GM21717 (cell line): ENCODE measurements at regions not wholly inside any gene's neighbourhood (a gene's known extent, or its start where the extent isn't known, plus 50 kb on each side); places are given as distances from the start of the nearest gene placed in this dataset.
"Not testable (repeated sequence)": the region's sequence is repeated elsewhere in the genome, so short reads cannot be mapped to it uniquely, and the experiment has no call there.

Experiments
- ATAC-seq: cut with Tn5 transposase; IDR thresholded peaks from one replicate; pipeline ENCODE4 v1.9.1; 2021; ENCODE audit warnings: mild to moderate bottlenecking, moderate library complexity; ENCODE audit not compliant: unreplicated experiment

DNA sequence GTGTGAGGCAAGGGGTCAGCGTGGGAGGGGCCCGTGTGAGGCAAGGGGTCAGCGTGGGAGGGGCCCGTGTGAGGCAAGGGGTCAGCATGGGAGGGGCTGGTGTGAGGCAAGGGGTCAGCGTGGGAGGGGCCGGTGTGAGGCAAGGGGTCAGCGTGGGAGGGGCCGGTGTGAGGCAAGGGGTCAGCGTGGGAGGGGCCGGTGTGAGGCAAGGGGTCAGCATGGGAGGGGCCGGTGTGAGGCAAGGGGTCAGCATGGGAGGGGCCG is 119.2 kb downstream of the SEPTIN14 start:
- not testable (repeated sequence) for ATAC-seq

- ATAC-seq: not testable (repeated sequence)
Measured at GRCh38 chr7:55742651-55743453, 119.7 kb downstream of the SEPTIN14 start.

DNA sequence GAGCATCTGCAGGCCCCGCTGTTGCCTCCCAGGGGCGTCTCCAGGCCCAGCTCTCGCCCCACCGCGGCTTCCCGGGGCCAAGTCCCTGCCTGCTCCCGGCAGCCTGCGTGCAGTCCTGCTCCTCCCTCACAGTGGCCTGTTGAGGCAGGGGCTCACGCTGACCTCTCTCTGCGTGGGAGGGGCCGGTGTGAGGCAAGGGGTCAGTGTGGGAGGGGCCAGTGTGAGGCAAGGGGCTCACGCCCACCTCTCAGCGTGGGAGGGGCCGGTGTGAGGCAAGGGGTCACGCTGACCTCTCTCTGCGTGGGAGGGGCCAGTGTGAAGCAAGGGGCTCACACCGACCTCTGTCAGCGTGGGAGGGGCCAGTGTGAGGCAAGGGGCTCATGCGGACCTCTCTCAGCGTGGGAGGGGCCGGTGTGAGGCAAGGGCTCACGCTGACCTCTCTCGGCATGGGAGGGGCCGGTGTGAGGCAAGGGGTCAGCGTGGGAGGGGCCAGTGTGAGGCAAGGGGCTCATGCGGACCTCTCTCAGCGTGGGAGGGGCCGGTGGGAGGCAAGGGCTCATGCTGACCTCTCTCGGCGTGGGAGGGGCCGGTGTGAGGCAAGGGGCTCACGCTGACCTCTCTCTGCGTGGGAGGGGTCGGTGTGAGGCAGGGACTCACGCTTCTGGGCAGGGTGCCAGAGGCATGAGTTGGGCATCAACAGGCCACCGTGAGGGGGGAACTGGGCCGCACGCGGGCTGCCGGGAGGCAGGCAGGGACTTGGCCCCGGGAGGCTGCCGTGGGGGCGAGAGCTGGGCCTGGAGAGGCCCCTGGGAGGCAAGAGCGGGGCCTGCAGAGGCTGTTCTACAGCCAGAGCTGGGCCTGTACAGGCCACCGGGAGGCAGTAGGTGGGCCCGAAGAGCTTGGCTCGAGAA is 120.6 kb downstream of the SEPTIN14 start:
- ATAC-seq: not testable (repeated sequence)

DNA sequence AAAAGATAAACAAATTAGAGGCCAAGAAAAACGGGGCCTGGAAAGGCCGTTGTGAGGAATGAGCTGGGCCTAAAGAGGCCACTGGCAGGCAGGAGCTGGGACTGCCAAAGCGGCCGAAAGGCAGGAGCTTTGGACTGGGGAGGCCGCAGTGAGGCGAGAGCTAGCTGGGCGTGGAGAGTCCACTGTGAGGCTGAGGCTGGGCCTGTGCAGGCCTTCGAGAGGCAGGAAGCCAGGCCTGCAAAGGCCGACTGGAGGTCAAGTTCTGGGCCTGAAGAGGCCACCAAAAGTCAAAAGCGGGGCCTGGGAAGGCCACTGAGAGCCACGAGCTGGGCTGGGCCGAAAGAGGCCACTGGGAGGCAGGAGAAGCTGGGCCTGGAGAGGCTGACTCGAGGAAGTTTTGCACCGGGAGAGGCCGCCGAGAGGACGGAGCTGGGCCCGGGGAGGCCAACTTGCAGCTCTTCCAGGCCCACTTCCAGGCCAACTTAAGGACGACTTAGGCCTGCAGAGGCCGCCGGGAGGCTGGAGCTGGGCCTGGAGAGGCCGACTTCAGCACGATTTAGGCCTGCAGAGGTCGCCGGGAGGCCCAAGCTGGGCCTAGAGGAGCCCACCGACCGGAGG is 121.8 kb downstream of the SEPTIN14 start:
- ATAC-seq: not testable (repeated sequence)

- ATAC-seq: not testable (repeated sequence)
Measured at GRCh38 chr7:55740053-55740452, 122.5 kb downstream of the SEPTIN14 start.

- ATAC-seq: not testable (repeated sequence)
Measured at GRCh38 chr7:55736641-55737221, 125.8 kb downstream of the SEPTIN14 start.

GRCh38 chr7:55733241-55734140 is 129.1 kb downstream of the SEPTIN14 start:
- no peak for ATAC-seq

DNA sequence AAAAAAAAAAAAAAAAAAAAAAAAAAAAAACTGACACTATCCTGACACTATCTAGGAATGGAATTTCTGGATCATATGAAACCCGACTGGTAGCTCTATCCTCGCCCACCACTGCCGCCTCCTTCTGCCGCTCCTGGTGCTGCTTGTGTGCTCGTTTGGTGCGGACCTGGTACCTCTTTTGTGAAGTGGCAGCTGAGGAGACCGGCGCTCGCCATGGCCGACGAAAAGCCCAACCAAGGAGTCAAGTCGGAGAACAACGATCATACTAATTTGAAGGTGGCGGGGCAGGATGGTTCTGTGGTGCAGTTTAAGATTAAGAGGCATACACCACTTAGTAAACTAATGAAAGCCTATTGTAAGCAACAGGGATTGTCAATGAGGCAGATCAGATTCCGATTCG is 130.6 kb downstream of the SEPTIN14 start:
- ATAC-seq: no peak

GRCh38 chr7:55730197-55730596 is 132.4 kb downstream of the SEPTIN14 start:
- no peak for ATAC-seq

DNA sequence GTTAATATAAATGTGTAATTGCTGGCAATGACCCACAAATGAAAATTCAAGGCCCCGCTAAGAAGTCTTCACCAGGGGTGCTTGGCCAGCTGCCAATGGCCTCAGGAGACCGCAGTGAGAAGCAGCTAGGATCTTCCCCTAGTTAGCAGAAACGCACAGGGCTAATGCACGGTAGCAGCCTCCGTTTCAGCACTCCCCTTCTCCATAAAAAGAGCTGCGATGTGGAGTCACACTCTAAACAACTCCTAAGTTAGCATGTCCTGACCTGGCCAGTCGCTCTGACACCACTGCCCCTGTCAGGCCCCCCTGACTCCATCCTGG is 139.0 kb downstream of the SEPTIN14 start:
- ATAC-seq: no peak

GRCh38 chr7:55722874-55723620 is 139.5 kb downstream of the SEPTIN14 start:
- peak; percentile 95 for ATAC-seq

DNA sequence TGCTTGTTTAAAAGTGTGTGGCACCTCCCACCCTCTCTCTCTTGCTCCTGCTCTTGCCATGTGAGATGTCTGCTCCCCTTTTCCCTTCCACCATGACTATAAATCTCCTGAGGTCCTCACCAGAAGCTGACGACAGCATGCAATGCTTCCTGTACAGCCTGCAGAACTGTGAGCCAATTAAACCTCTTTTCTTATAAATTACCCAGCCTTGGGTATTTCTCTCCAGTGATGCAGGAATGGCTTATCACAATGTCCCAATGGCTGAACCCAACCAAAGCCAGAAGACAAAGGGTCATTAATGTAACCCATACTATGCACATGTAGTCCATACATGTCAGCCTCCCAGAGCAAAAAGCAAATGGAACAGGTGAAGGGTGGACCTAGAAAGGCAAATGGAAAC is 141.5 kb downstream of the SEPTIN14 start:
- ATAC-seq: not testable (repeated sequence)

GRCh38 chr7:55715247-55715867 is 143.1 kb upstream of the VOPP1 start:
- ATAC-seq: not testable (repeated sequence)

- ATAC-seq: not testable (repeated sequence)
Measured at GRCh38 chr7:55714370-55714769, 142.1 kb upstream of the VOPP1 start.

- ATAC-seq: not testable (repeated sequence)
Measured at GRCh38 chr7:55710312-55710711, 138.0 kb upstream of the VOPP1 start.

DNA sequence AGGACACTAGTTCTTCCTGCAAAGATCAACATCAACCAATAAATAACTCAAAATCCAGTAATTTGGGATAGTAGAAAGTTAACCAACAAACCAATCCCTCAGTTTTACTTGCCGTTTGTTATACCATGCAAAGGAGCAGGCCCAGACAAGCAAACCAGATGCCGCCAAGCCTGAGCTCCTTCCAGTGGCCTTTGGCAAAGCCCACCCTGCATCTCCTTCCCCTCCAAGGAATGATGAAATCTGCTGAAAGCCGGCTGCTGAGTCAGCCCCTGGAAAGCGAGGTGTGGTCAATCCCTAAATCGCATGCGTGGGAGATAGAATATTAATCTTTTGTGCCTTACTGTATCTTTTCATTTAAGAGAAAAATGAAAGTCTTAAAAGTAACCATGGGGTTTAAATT is 135.7 kb upstream of the VOPP1 start:
- ATAC-seq: not testable (repeated sequence)

DNA sequence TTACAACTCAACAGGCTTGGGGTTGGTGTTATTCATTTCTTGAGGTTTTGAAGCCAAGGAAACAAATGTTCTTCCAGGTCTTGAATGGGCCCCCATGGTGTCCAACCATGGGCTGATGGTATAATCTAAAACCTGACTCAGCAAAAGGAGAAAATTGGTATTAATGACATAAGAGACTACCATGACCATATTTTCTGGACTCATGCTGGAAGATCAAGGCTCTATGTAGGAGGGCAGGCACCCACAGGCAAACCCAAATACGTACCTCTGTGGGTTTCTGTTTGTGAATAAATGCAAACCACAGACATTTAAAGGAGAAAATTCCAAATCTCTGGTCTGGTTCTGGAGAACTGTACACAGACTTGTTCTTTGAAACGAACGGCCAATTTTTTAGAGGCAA is 135.1 kb upstream of the VOPP1 start:
- ATAC-seq: not testable (repeated sequence)

DNA sequence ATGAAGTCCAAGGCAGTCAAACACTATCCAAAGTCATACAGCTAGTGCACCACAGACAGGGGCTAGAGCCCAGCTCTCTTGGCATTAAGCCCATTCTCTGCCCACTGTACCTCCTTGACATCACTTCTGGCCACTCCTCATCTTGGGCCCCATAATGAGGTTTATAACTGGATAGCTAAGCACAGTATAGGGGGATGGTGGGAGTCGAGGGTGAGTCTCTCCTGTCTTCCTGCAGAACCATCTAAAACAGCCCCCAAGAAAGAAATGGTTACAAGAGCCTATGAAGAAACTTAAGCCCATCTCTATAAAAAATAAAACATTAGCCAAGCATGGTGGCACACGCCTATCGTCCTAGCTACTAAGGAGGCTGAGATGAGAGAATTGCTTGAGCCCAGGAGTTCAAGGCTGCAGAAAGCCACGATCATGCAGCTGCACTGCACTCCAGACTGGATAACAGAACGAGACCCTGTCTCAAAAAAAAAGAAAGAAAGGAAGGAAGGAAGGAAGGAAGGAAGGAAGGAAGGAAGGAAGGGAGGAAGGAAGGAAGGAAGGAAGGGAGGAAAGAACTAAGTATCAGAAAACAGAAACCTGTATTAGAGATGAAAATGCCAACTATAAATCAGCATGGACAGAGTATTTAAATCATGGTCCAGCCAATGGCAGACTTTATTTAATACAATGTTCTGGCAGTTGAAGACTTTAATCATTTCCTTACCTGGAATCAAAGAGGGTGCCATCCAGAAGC is 134.3 kb upstream of the VOPP1 start:
- not testable (repeated sequence) for ATAC-seq
